Right atrium auricular region (tissue), 2 donors: ENCODE measurements at regions not wholly inside any gene's neighbourhood (a gene's known extent, or its start where the extent isn't known, plus 50 kb on each side); places are given as distances from the start of the nearest gene placed in this dataset.

Experiments used
- DNase-seq: peaks from one replicate; pipeline ENCODE4 v3.0.0-alpha.2; 2019; ENCODE audit warnings: low spot score
- H3K27ac ChIP-seq, 2 donors: fragments of 200-600 bp; sonication (generic); 1 replicate in 1 of 2; 2 replicates in 1 of 2; pipeline ENCODE4 v1.5.1; 2016 to 2019
- H3K27me3 ChIP-seq, 2 donors: fragments of 200-600 bp; sonication (generic); one replicate each; pipeline versions ENCODE4 v1.5.1 to v1.6.0; 2017 to 2019
- H3K36me3 ChIP-seq: fragments of 200-600 bp; sonication (generic); one replicate; pipeline ENCODE4 v1.5.1; 2016
- H3K4me1 ChIP-seq, 2 donors: fragments of 200-600 bp; sonication (generic); one replicate each; pipeline versions ENCODE4 v1.5.1 to v1.6.0; 2017 to 2019
- H3K4me3 ChIP-seq, 2 donors: fragments of 200-600 bp; sonication (generic); 1 replicate in 1 of 2; 2 replicates in 1 of 2; pipeline ENCODE4 v1.5.1; 2017 to 2019; ENCODE audit warnings: mild to moderate bottlenecking in 1 of 2, moderate library complexity in 1 of 2
- H3K9me3 ChIP-seq, 2 donors: fragments of 200-600 bp; sonication (generic); one replicate each; pipeline ENCODE4 v1.5.1; 2019
- TF ChIP-seq, protein P1 (sequence below), 2 donors: fragments of 200-600 bp; sonication (generic); IDR thresholded peaks; one replicate each; pipeline ENCODE4 v1.5.1; 2019; ENCODE audit warnings: antibody characterized with exemption in 2 of 2

DNA sequence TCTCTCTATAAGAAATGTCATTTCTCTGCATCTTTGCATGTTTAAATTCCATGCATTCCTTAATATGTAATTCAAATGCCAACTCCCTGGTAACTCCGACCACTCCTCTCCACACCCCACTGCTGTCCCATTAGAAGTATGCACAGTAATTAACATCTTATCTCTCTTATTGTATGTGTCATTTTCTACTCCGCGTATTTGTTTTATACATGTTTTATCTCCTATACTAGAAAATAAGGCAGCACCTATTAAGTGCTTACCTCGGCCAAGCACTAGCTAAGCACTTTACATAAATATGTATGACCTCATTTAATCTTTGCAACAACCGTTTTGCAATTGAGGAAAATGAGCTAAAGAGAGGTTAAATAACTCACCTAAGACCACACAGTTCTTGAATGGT, 469.8 kb downstream of the BCAT1 start:
- Histone ChIP-seq H3K36me3 (no peaks in the 10 kb centered on the region), H3K27me3 (no peaks in the 10 kb centered on the region), H3K9me3 (no peaks in the 10 kb centered on the region), H3K4me1 (no peaks in the 10 kb centered on the region), H3K4me3 (no peak overlapping the region), H3K27ac (no peak overlapping the region)
- TF ChIP-seq, protein P1, sequence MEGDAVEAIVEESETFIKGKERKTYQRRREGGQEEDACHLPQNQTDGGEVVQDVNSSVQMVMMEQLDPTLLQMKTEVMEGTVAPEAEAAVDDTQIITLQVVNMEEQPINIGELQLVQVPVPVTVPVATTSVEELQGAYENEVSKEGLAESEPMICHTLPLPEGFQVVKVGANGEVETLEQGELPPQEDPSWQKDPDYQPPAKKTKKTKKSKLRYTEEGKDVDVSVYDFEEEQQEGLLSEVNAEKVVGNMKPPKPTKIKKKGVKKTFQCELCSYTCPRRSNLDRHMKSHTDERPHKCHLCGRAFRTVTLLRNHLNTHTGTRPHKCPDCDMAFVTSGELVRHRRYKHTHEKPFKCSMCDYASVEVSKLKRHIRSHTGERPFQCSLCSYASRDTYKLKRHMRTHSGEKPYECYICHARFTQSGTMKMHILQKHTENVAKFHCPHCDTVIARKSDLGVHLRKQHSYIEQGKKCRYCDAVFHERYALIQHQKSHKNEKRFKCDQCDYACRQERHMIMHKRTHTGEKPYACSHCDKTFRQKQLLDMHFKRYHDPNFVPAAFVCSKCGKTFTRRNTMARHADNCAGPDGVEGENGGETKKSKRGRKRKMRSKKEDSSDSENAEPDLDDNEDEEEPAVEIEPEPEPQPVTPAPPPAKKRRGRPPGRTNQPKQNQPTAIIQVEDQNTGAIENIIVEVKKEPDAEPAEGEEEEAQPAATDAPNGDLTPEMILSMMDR (IDR thresholded peaks at IDR 0.05), result no peak
- DNase-seq, result no peak

DNA sequence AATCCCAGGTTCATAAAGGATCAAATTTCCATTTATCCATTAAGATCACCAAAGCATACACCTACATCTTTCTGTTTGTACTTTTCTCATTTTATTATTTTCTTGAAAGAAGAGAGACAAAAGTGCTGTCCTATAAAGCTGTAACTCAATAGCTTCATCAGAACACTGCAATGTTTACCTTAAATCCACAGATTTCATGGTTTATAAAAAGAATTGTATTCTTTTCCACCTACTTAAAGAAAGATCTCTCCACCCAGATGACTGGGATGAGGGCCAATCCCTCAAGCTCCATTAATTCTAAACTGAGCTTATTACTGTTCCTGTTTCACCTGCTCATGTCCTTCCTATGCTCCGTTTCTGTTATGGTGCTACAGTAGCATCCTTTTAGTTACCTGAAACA, 470.6 kb downstream of the BCAT1 start:
- Histone ChIP-seq H3K4me1 (no peaks in the 10 kb centered on the region), H3K36me3 (no peaks in the 10 kb centered on the region), H3K9me3 (no peaks in the 10 kb centered on the region), H3K4me3 (no peak overlapping the region), H3K27me3 (no peaks in the 10 kb centered on the region), H3K27ac (no peak overlapping the region)
- TF ChIP-seq, protein P1 (IDR thresholded peaks at IDR 0.05), result no peak
- DNase-seq, result no peak

DNA sequence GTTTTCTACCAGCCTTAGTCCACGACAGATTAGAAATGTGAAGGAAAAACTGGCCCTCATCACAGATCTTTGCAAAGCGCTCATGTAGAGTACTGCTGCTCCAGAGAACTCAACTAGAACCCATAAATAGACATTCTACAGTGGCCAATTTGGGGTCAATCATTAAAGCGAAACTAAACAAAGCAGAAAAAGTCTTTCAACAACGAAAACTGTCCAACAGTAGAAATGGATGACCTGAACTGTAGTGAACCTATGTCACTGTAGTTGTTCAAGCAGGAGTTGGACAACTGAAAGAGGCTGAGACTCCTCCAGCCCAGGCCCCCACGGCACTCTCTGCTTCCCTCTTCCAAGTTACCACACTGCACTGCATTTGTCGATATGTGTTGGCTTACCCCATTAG, 472.6 kb downstream of the BCAT1 start:
- Histone ChIP-seq H3K9me3 (no peaks in the 10 kb centered on the region), H3K4me1 (no peaks in the 10 kb centered on the region), H3K4me3 (no peak overlapping the region), H3K27me3 (no peaks in the 10 kb centered on the region), H3K27ac (no peak overlapping the region), H3K36me3 (no peaks in the 10 kb centered on the region)
- TF ChIP-seq, protein P1 (IDR thresholded peaks at IDR 0.05), result no peak
- no peak for DNase-seq

DNA sequence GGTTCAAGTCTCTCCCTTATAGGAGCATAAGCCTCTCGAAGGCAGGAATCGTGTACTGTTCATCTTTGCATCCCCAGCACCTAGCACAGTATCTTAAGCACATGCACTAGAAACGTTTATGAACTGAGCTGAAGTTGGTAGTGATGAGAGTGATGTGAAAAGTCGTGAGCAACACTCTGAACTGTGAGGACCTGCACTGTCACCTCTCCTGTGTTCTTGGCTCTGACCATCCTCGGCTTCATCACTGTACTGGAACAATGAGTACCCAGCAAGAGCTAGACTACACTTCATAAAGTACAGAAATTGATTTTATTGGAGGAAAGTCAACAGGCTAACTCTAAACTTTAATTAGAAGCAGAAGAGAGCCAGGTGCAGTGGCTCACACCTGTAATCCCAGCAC, 473.6 kb downstream of the BCAT1 start:
- DNase-seq, result no peak

DNA sequence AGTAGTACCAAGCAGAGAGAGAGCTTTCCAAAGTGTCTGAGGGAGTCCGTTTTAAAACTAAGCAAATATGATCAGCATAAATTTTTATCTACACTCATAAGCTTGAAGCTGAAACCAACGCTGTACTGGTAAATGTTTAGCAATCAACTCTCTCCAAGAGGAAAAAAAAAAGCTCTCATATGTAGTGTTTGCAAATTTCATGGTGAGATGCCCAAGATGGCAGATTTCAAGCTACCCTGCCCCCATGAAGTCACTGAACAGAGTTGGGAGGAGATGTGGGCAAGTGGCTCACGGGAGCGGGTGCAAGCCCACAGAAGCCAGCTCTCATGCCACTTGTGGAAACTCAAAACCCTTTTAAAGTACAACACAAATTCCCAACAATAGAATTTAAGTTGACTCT, 475.8 kb downstream of the BCAT1 start:
- no peak for DNase-seq
- H3K4me1 ChIP-seq, result peaks cover 0 to 3% of the 10 kb centered on the region in 2 donors
- TF ChIP-seq, protein P1 (IDR thresholded peaks at IDR 0.05), result no peak
- no peaks in the 10 kb centered on the region for H3K9me3 ChIP-seq
- no peaks in the 10 kb centered on the region for H3K36me3 ChIP-seq
- H3K4me3 ChIP-seq, result no peak overlapping the region
- no peak overlapping the region for H3K27ac ChIP-seq
- H3K27me3 ChIP-seq, result no peaks in the 10 kb centered on the region

More for the DNA sequence above, 473.6 kb downstream of the BCAT1 start:
- Histone ChIP-seq H3K27me3 (no peaks in the 10 kb centered on the region), H3K27ac (peak overlapping the region in 1 of 2 donors; percentile 46), H3K4me3 (no peak overlapping the region), H3K9me3 (no peaks in the 10 kb centered on the region), H3K36me3 (no peaks in the 10 kb centered on the region), H3K4me1 (no peaks in the 10 kb centered on the region)
- TF ChIP-seq, protein P1 (IDR thresholded peaks at IDR 0.05), result no peak

DNA sequence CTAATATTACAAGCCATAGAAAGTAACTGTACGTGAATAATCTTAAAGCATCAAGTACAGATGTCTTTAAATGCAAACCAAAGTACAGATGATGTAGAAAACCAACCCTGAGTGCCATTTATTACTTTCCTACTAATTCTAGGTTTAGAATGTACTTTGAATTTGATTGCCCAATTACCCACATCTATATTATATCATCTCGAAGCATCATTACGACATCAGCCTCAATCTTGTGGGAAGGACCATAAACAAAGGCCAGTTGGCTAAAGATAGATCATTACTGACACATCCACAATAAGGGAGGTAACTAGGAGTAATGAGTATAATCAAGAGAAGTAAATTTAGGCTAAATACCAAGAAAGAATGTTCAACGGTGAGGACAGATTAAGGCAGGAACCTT, 478.9 kb downstream of the BCAT1 start:
- H3K4me1 ChIP-seq, result peaks cover 0 to 3% of the 10 kb centered on the region in 2 donors
- no peak overlapping the region for H3K27ac ChIP-seq

More for the DNA sequence above, 478.9 kb downstream of the BCAT1 start:
- H3K4me3 ChIP-seq, result no peak overlapping the region
- DNase-seq, result no peak
- TF ChIP-seq, protein P1 (IDR thresholded peaks at IDR 0.05), result no peak
- no peaks in the 10 kb centered on the region for H3K27me3 ChIP-seq
- H3K9me3 ChIP-seq, result no peaks in the 10 kb centered on the region
- H3K36me3 ChIP-seq, result no peaks in the 10 kb centered on the region
